MM.1S (cell line): ENCODE measurements at regions not wholly inside any gene's neighbourhood (a gene's known extent, or its start where the extent isn't known, plus 50 kb on each side); places are given as distances from the start of the nearest gene placed in this dataset.

Experiments
- DNase-seq: peaks from one replicate; pipeline ENCODE4 v3.0.0-alpha.2; 2015
- H2AFZ ChIP-seq: fragments of 300-600 bp; sonication (generic); 2 replicates; pipeline ENCODE4 v1.6.0; 2016; ENCODE audit warnings: antibody characterized with exemption, low read length
- H3F3A ChIP-seq: fragments of 300-600 bp; sonication (generic); 2 replicates; pipeline ENCODE4 v1.6.1; 2016; ENCODE audit warnings: mild to moderate bottlenecking, antibody characterized with exemption, low read length, moderate library complexity, mixed read lengths; ENCODE audit not compliant: insufficient read depth
- H3K27ac ChIP-seq: fragments of 300-600 bp; sonication (generic); 2 replicates; pipeline ENCODE4 v1.5.1; 2016; ENCODE audit warnings: mild to moderate bottlenecking, low read length
- H3K27me3 ChIP-seq: fragments of 300-600 bp; sonication (generic); replicated peaks from 2 replicates; pipeline ENCODE4 v1.6.0; 2016; ENCODE audit warnings: low read length; ENCODE audit not compliant: insufficient read depth
- H3K36me3 ChIP-seq: fragments of 300-600 bp; sonication (generic); replicated peaks from 2 replicates; pipeline ENCODE4 v1.6.1; 2016; ENCODE audit warnings: mild to moderate bottlenecking, low read length, mixed read lengths; ENCODE audit not compliant: insufficient read depth
- H3K4me1 ChIP-seq: fragments of 300-600 bp; sonication (generic); 2 replicates; pipeline ENCODE4 v1.6.1; 2016; ENCODE audit warnings: low read length, mixed read lengths
- H3K4me2 ChIP-seq: fragments of 300-600 bp; sonication (generic); 2 replicates; pipeline ENCODE4 v1.6.0; 2016; ENCODE audit warnings: low read depth, low read length
- H3K4me3 ChIP-seq: fragments of 300-600 bp; sonication (generic); 2 replicates; pipeline ENCODE4 v1.5.1; 2016; ENCODE audit warnings: low read length, mixed read lengths
- H3K79me2 ChIP-seq: fragments of 300-600 bp; sonication (generic); 2 replicates; pipeline ENCODE4 v1.6.1; 2016; ENCODE audit warnings: mixed run types, low read length, mixed read lengths
- H3K9ac ChIP-seq: fragments of 300-600 bp; sonication (generic); 2 replicates; pipeline ENCODE4 v1.6.1; 2016; ENCODE audit warnings: low read length, mixed read lengths
- H3K9me2 ChIP-seq: fragments of 300-600 bp; sonication (generic); replicated peaks from 2 replicates; pipeline ENCODE4 v1.6.1; 2016; ENCODE audit warnings: mild to moderate bottlenecking, low read length, mixed read lengths; ENCODE audit not compliant: insufficient read depth
- H3K9me3 ChIP-seq: fragments of 300-600 bp; sonication (generic); replicated peaks from 2 replicates; pipeline ENCODE4 v1.6.1; 2016; ENCODE audit warnings: mild to moderate bottlenecking, low read length, mixed read lengths; ENCODE audit not compliant: insufficient read depth
- H4K20me1 ChIP-seq: fragments of 300-600 bp; sonication (generic); 2 replicates; pipeline ENCODE4 v1.6.1; 2016; ENCODE audit warnings: mild to moderate bottlenecking, low read length, moderate library complexity, mixed read lengths; ENCODE audit not compliant: insufficient read depth
- CTCF ChIP-seq: fragments of 300-600 bp; sonication (generic); IDR thresholded peaks from 2 replicates; pipeline ENCODE4 v1.5.1; 2016; ENCODE audit warnings: antibody characterized with exemption, low read length, mixed read lengths
- EZH2 ChIP-seq: fragments of 300-600 bp; sonication (generic); optimal IDR thresholded peaks from 2 replicates; pipeline ENCODE3; 2017; ENCODE audit warnings: low read depth, mild to moderate bottlenecking, antibody characterized with exemption, low read length, mixed read lengths
- EZH2phosphoT487 ChIP-seq: fragments of 300-600 bp; sonication (generic); IDR thresholded peaks from 2 replicates; pipeline ENCODE4 v1.6.1; 2018; ENCODE audit warnings: antibody characterized with exemption, low read length

GRCh38 chr7:125877246-125877645, 947.6 kb upstream of the POT1 start:
- H3K4me3 ChIP-seq: no peak overlapping the region
- H3K9ac ChIP-seq: no peak overlapping the region
- H3K4me2 ChIP-seq: no peak overlapping the region
- H3K4me1 ChIP-seq: peaks cover 12% of the 10 kb centered on the region
- H4K20me1 ChIP-seq: no peaks in the 10 kb centered on the region
- DNase-seq: no peak
- peaks cover 8% of the 10 kb centered on the region; the same call in 1 of the 2 replicates for H3F3A ChIP-seq
- H3K27me3 ChIP-seq: no peaks in the 10 kb centered on the region
- H3K9me3 ChIP-seq: no peaks in the 10 kb centered on the region
- no peak overlapping the region for H2AFZ ChIP-seq
- TF ChIP-seq CTCF (no peak), EZH2phosphoT487 (no peak), EZH2 (no peak)
- no peak overlapping the region for H3K27ac ChIP-seq
- no peaks in the 10 kb centered on the region for H3K36me3 ChIP-seq
- no peaks in the 10 kb centered on the region for H3K9me2 ChIP-seq
- no peaks in the 10 kb centered on the region for H3K79me2 ChIP-seq

- no peaks in the 10 kb centered on the region for H3K36me3 ChIP-seq
- peaks cover 18% of the 10 kb centered on the region for H3K4me1 ChIP-seq
- no peak overlapping the region for H2AFZ ChIP-seq
- no peak overlapping the region for H3K9ac ChIP-seq
- H4K20me1 ChIP-seq: no peaks in the 10 kb centered on the region
- DNase-seq: no peak
- no peak overlapping the region for H3K4me3 ChIP-seq
- peaks cover 8% of the 10 kb centered on the region; the same call in 1 of the 2 replicates for H3F3A ChIP-seq
- H3K9me2 ChIP-seq: no peaks in the 10 kb centered on the region
- H3K9me3 ChIP-seq: no peaks in the 10 kb centered on the region
- H3K27me3 ChIP-seq: no peaks in the 10 kb centered on the region
- H3K4me2 ChIP-seq: no peak overlapping the region
- H3K79me2 ChIP-seq: no peaks in the 10 kb centered on the region
- H3K27ac ChIP-seq: no peak overlapping the region
- no peak for TF ChIP-seq EZH2
- TF ChIP-seq EZH2phosphoT487: no peak
- no peak for TF ChIP-seq CTCF
These were observed 946.8 kb upstream of the POT1 start for GRCh38 chr7:125876431-125876830.

- no peak overlapping the region for H3K4me3 ChIP-seq
- no peaks in the 10 kb centered on the region for H3K36me3 ChIP-seq
- no peaks in the 10 kb centered on the region for H3K27me3 ChIP-seq
- peaks cover 10% of the 10 kb centered on the region for H3K4me1 ChIP-seq
- no peaks in the 10 kb centered on the region for H3K79me2 ChIP-seq
- peak; percentile 41 for DNase-seq
- H3K9ac ChIP-seq: no peak overlapping the region
- no peaks in the 10 kb centered on the region for H3K9me3 ChIP-seq
- no peaks in the 10 kb centered on the region for H3K9me2 ChIP-seq
- no peak for TF ChIP-seq CTCF
- no peak for TF ChIP-seq EZH2phosphoT487
- no peak for TF ChIP-seq EZH2
- no peak overlapping the region; the same call in 1 of the 2 replicates for H3K4me2 ChIP-seq
- H4K20me1 ChIP-seq: no peaks in the 10 kb centered on the region
- no peaks in the 10 kb centered on the region for H3F3A ChIP-seq
- H2AFZ ChIP-seq: no peak overlapping the region
- no peak overlapping the region; the same call in 1 of the 2 replicates for H3K27ac ChIP-seq
These were observed 941.8 kb upstream of the POT1 start for GRCh38 chr7:125871431-125871830.
